ENCODE measurements at regions not wholly inside any gene's neighbourhood (a gene's known extent, or its start where the extent isn't known, plus 50 kb on each side); places are given as distances from the start of the nearest gene placed in this dataset.

DNA sequence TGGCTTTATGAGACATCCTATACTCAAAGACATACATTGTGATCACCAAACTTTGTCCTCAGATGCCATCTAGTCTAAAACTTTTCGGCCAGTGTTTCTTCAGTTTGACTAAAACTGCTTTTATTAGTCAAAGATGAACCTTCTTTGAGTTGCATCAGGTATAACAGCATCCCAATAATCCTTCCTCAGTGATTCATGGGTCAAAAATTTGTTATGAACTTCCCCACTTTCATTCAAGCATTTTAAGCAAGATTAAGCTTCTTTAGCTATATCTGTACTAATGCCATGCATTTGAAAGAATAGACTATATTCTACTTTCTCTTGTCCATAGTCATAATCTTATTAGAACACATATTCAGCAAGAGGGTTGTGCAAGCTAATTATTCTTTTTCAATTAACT, 1070.4 kb upstream of the ADGRL3 start (continued):
- TF ChIP-seq ZNF207 (IDR thresholded peaks at IDR 0.05; ENCODE audit: borderline replicate concordance): no peak
- TF ChIP-seq, protein P1, sequence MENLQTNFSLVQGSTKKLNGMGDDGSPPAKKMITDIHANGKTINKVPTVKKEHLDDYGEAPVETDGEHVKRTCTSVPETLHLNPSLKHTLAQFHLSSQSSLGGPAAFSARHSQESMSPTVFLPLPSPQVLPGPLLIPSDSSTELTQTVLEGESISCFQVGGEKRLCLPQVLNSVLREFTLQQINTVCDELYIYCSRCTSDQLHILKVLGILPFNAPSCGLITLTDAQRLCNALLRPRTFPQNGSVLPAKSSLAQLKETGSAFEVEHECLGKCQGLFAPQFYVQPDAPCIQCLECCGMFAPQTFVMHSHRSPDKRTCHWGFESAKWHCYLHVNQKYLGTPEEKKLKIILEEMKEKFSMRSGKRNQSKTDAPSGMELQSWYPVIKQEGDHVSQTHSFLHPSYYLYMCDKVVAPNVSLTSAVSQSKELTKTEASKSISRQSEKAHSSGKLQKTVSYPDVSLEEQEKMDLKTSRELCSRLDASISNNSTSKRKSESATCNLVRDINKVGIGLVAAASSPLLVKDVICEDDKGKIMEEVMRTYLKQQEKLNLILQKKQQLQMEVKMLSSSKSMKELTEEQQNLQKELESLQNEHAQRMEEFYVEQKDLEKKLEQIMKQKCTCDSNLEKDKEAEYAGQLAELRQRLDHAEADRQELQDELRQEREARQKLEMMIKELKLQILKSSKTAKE (IDR thresholded peaks at IDR 0.05; ENCODE audit: low read depth, poor library complexity, severe bottlenecking): no peak
- TF ChIP-seq, protein P2, sequence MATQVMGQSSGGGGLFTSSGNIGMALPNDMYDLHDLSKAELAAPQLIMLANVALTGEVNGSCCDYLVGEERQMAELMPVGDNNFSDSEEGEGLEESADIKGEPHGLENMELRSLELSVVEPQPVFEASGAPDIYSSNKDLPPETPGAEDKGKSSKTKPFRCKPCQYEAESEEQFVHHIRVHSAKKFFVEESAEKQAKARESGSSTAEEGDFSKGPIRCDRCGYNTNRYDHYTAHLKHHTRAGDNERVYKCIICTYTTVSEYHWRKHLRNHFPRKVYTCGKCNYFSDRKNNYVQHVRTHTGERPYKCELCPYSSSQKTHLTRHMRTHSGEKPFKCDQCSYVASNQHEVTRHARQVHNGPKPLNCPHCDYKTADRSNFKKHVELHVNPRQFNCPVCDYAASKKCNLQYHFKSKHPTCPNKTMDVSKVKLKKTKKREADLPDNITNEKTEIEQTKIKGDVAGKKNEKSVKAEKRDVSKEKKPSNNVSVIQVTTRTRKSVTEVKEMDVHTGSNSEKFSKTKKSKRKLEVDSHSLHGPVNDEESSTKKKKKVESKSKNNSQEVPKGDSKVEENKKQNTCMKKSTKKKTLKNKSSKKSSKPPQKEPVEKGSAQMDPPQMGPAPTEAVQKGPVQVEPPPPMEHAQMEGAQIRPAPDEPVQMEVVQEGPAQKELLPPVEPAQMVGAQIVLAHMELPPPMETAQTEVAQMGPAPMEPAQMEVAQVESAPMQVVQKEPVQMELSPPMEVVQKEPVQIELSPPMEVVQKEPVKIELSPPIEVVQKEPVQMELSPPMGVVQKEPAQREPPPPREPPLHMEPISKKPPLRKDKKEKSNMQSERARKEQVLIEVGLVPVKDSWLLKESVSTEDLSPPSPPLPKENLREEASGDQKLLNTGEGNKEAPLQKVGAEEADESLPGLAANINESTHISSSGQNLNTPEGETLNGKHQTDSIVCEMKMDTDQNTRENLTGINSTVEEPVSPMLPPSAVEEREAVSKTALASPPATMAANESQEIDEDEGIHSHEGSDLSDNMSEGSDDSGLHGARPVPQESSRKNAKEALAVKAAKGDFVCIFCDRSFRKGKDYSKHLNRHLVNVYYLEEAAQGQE (IDR thresholded peaks at IDR 0.05; ENCODE audit: low read depth, low read length): no peak
- TF ChIP-seq WRNIP1 (IDR thresholded peaks at IDR 0.05; ENCODE audit: borderline replicate concordance, low read depth, low read length): no peak
- TF ChIP-seq, protein P3, sequence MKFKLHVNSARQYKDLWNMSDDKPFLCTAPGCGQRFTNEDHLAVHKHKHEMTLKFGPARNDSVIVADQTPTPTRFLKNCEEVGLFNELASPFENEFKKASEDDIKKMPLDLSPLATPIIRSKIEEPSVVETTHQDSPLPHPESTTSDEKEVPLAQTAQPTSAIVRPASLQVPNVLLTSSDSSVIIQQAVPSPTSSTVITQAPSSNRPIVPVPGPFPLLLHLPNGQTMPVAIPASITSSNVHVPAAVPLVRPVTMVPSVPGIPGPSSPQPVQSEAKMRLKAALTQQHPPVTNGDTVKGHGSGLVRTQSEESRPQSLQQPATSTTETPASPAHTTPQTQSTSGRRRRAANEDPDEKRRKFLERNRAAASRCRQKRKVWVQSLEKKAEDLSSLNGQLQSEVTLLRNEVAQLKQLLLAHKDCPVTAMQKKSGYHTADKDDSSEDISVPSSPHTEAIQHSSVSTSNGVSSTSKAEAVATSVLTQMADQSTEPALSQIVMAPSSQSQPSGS (IDR thresholded peaks at IDR 0.05; ENCODE audit: low read length): no peak
- no peak for TF ChIP-seq LARP7 (IDR thresholded peaks at IDR 0.05)
- no peak for TF ChIP-seq TCF12 (IDR thresholded peaks at IDR 0.05; ENCODE audit: low read depth, low read length)
- TF ChIP-seq POU2F2 (IDR thresholded peaks at IDR 0.05; ENCODE audit: borderline replicate concordance, low read depth, low read length): no peak
- no peak for TF ChIP-seq EED (IDR thresholded peaks at IDR 0.05; ENCODE audit: low read depth)
- TF ChIP-seq HDAC6 (IDR thresholded peaks at IDR 0.05; ENCODE audit: unreplicated experiment): no peak

All from GM12878 (cell line).